ENCODE measurements at regions not wholly inside any gene's neighbourhood (a gene's known extent, or its start where the extent isn't known, plus 50 kb on each side); places are given as distances from the start of the nearest gene placed in this dataset.

DNA sequence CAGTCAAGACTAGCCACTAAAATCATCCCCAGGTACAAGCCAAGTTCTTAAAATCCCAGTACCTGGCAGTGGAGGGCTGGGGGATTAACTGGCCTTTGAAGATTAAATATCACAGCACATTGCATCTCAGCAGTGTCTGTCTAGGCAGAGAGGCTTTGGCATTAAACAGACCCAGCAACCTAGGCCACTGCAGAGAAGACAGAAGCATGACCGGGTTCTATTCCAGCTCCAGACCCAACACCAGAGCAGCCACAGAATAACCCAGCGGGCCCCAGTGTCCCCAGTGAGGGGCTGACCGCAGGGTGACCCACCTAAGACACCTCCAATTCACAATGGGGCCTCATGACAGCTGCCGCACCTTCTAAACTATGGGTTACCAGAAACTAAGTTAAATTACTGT lies 88.2 kb downstream of the SHANK2 start:
- TF ChIP-seq POLR2A (IDR thresholded peaks at IDR 0.05): no peak
- TF ChIP-seq, protein P1, sequence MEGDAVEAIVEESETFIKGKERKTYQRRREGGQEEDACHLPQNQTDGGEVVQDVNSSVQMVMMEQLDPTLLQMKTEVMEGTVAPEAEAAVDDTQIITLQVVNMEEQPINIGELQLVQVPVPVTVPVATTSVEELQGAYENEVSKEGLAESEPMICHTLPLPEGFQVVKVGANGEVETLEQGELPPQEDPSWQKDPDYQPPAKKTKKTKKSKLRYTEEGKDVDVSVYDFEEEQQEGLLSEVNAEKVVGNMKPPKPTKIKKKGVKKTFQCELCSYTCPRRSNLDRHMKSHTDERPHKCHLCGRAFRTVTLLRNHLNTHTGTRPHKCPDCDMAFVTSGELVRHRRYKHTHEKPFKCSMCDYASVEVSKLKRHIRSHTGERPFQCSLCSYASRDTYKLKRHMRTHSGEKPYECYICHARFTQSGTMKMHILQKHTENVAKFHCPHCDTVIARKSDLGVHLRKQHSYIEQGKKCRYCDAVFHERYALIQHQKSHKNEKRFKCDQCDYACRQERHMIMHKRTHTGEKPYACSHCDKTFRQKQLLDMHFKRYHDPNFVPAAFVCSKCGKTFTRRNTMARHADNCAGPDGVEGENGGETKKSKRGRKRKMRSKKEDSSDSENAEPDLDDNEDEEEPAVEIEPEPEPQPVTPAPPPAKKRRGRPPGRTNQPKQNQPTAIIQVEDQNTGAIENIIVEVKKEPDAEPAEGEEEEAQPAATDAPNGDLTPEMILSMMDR (IDR thresholded peaks at IDR 0.05 in 8 of 11, conservative IDR thresholded peaks at IDR 0.05 in 3 of 11): no peak
